ENCODE measurements at regions not wholly inside any gene's neighbourhood (a gene's known extent, or its start where the extent isn't known, plus 50 kb on each side); places are given as distances from the start of the nearest gene placed in this dataset.

GRCh38 chr4:126678618-126679017 lies 954.1 kb upstream of the INTU start:
- DNase-seq (ENCODE audit: low read depth in 2 of 2) = no peak

GRCh38 chr4:126679303-126679702 lies 953.5 kb upstream of the INTU start:
- DNase-seq (ENCODE audit: low read depth in 2 of 2) = no peak

GRCh38 chr4:126682250-126682649 lies 950.5 kb upstream of the INTU start:
- DNase-seq (ENCODE audit: low read depth in 2 of 2) = no peak

- DNase-seq (ENCODE audit: low read depth in 2 of 2) = no peak
These were observed 946.3 kb upstream of the INTU start for GRCh38 chr4:126686491-126686890.

- no peak for DNase-seq (ENCODE audit: low read depth in 2 of 2)
These were observed 945.0 kb upstream of the INTU start for GRCh38 chr4:126687655-126688358.

GRCh38 chr4:126691797-126692196 lies 941.0 kb upstream of the INTU start:
- DNase-seq (ENCODE audit: low read depth in 2 of 2) = no peak

GRCh38 chr4:126697748-126698147 lies 935.0 kb upstream of the INTU start:
- no peak for DNase-seq (ENCODE audit: low read depth in 2 of 2)

- no peak for DNase-seq (ENCODE audit: low read depth in 2 of 2)
These were observed 934.5 kb upstream of the INTU start for GRCh38 chr4:126698224-126698623.

- no peak for DNase-seq (ENCODE audit: low read depth in 2 of 2)
These were observed 931.0 kb upstream of the INTU start for GRCh38 chr4:126701756-126702155.

GRCh38 chr4:126702747-126703146 lies 930.0 kb upstream of the INTU start:
- no peak for DNase-seq (ENCODE audit: low read depth in 2 of 2)

- DNase-seq (ENCODE audit: low read depth in 2 of 2) = no peak
These were observed 927.5 kb upstream of the INTU start for GRCh38 chr4:126705266-126705665.

GRCh38 chr4:126708716-126709115 lies 924.0 kb upstream of the INTU start:
- DNase-seq (ENCODE audit: low read depth in 2 of 2) = no peak

- DNase-seq (ENCODE audit: low read depth in 2 of 2) = no peak
These were observed 921.8 kb upstream of the INTU start for GRCh38 chr4:126710935-126711334.

- no peak for DNase-seq (ENCODE audit: low read depth in 2 of 2)
These were observed 917.7 kb upstream of the INTU start for GRCh38 chr4:126715067-126715466.

- DNase-seq (ENCODE audit: low read depth in 2 of 2) = no peak
These were observed 917.1 kb upstream of the INTU start for GRCh38 chr4:126715681-126716080.

GRCh38 chr4:126718136-126718535 lies 914.6 kb upstream of the INTU start:
- DNase-seq (ENCODE audit: low read depth in 2 of 2) = no peak

GRCh38 chr4:126719852-126720251 lies 912.9 kb upstream of the INTU start:
- no peak for DNase-seq (ENCODE audit: low read depth in 2 of 2)

GRCh38 chr4:126725906-126726305 lies 906.9 kb upstream of the INTU start:
- DNase-seq (ENCODE audit: low read depth in 2 of 2) = no peak

- DNase-seq (ENCODE audit: low read depth in 2 of 2) = no peak
These were observed 905.3 kb upstream of the INTU start for GRCh38 chr4:126727461-126727860.

GRCh38 chr4:126731062-126731461 lies 901.7 kb upstream of the INTU start:
- DNase-seq (ENCODE audit: low read depth in 2 of 2) = no peak

- DNase-seq (ENCODE audit: low read depth in 2 of 2) = no peak
These were observed 899.5 kb upstream of the INTU start for GRCh38 chr4:126733301-126733700.

GRCh38 chr4:126734465-126734864 lies 898.3 kb upstream of the INTU start:
- DNase-seq (ENCODE audit: low read depth in 2 of 2) = no peak

GRCh38 chr4:126735294-126736132 lies 897.2 kb upstream of the INTU start:
- DNase-seq (ENCODE audit: low read depth in 2 of 2) = no peak

All from stimulated activated CD8-positive, alpha-beta memory T cell treated with anti-CD3 and anti-CD28 coated beads, Interleukin-15, amount 100 ng/mL, for 48 hours (primary cell).